H1 (cell line): ENCODE measurements at regions not wholly inside any gene's neighbourhood (a gene's known extent, or its start where the extent isn't known, plus 50 kb on each side); places are given as distances from the start of the nearest gene placed in this dataset.
"Not testable (repeated sequence)": the region's sequence is repeated elsewhere in the genome, so short reads cannot be mapped to it uniquely, and the experiment has no call there.

Source experiments
- CTCF ChIA-PET: fragments of 300-600 bp; sonication (Branson Sonifier 250); formaldehyde crosslinking; loops from one replicate; lab custom pipeline; 2021; ENCODE audit not compliant: partially characterized antibody; lab: Charles Lee
- POLR2A ChIA-PET: fragments of 300-600 bp; sonication (Branson Sonifier 250); formaldehyde crosslinking; loops from one replicate; lab custom pipeline; 2021; ENCODE audit warnings: inconsistent platforms; ENCODE audit not compliant: partially characterized antibody; lab: Charles Lee
- DNase-seq, 2 experiments: peaks; one replicate each; pipeline versions ENCODE4 v3.0.0 to v3.0.0-alpha.2; 2010 to 2022; ENCODE audit warnings: low spot score in 2 of 2, low read depth in 1 of 2, mixed read lengths in 1 of 2
- FAIRE-seq: peaks from 2 replicates; lab custom pipeline; 2011; peaks lifted over from hg19 to GRCh38; lab: Jason Lieb, UNC
- H2AFZ ChIP-seq: 2 replicates; pipeline ENCODE4 v1.8.1; 2012; ENCODE audit warnings: low read length, inconsistent platforms
- H2AK5ac ChIP-seq: 2 replicates; pipeline ENCODE4 v1.6.1; 2013; ENCODE audit warnings: low read depth, low read length
- H2BK120ac ChIP-seq: replicated peaks from 2 replicates; pipeline ENCODE3; 2013; ENCODE audit warnings: low read depth, low read length, inconsistent platforms
- H2BK12ac ChIP-seq: 2 replicates; pipeline ENCODE4 v1.6.1; 2013; ENCODE audit warnings: low read depth, low read length
- H2BK15ac ChIP-seq: 2 replicates; pipeline ENCODE4 v1.6.1; 2013; ENCODE audit warnings: low read length
- H2BK20ac ChIP-seq: 2 replicates; pipeline ENCODE4 v1.6.1; 2013; ENCODE audit warnings: low read length
- H2BK5ac ChIP-seq: 2 replicates; pipeline ENCODE4 v1.6.1; 2013; ENCODE audit warnings: low read depth, low read length
- H3K14ac ChIP-seq: 2 replicates; pipeline ENCODE4 v1.6.1; 2013; ENCODE audit warnings: inconsistent platforms; ENCODE audit not compliant: insufficient read length
- H3K18ac ChIP-seq: 2 replicates; pipeline ENCODE4 v1.6.1; 2013; ENCODE audit warnings: low read length; ENCODE audit errors: extremely low read depth
- H3K23ac ChIP-seq: 2 replicates; pipeline ENCODE4 v1.6.1; 2013; ENCODE audit warnings: inconsistent platforms; ENCODE audit not compliant: insufficient read length
- H3K23me2 ChIP-seq: 2 replicates; pipeline ENCODE4 v1.6.1; 2013; ENCODE audit warnings: low read depth, low read length
- H3K27ac ChIP-seq: 2 replicates; pipeline ENCODE4 v1.6.1; 2011; ENCODE audit warnings: low read depth, low read length, inconsistent platforms
- H3K27me3 ChIP-seq, 4 experiments: replicated peaks in 1 of 4; 1 replicate in 1 of 4; 2 replicates in 3 of 4; pipeline versions ENCODE4 v1.6.1 to v1.8.1; 2011 to 2013; ENCODE audit warnings: low read length in 3 of 4, mild to moderate bottlenecking in 3 of 4, inconsistent platforms in 2 of 4, mixed read lengths in 2 of 4, moderate library complexity in 1 of 4; ENCODE audit not compliant: control insufficient read depth in 3 of 4, insufficient read depth in 3 of 4; ENCODE audit errors: extremely low read depth in 1 of 4
- H3K36me3 ChIP-seq, 4 experiments: 2 replicates each; pipeline versions ENCODE4 v1.6.1 to v1.8.1; 2011 to 2013; ENCODE audit warnings: mild to moderate bottlenecking in 4 of 4, low read length in 3 of 4, moderate library complexity in 2 of 4, control low read depth in 1 of 4, inconsistent platforms in 1 of 4; ENCODE audit not compliant: insufficient read depth in 4 of 4, control insufficient read depth in 2 of 4
- H3K4ac ChIP-seq: replicated peaks from 2 replicates; pipeline ENCODE3; 2013; ENCODE audit warnings: low read length, low read depth, mixed read lengths, inconsistent platforms; ENCODE audit not compliant: insufficient read length
- H3K4me1 ChIP-seq, 4 experiments: replicated peaks in 1 of 4; 1 replicate in 1 of 4; 2 replicates in 3 of 4; pipeline versions ENCODE4 v1.6.1 to v1.8.1; 2011 to 2013; ENCODE audit warnings: low read length in 3 of 4, inconsistent platforms in 2 of 4, mixed read lengths in 1 of 4; ENCODE audit not compliant: insufficient read depth in 4 of 4, control insufficient read depth in 3 of 4
- H3K4me2 ChIP-seq, 2 experiments: 2 replicates each; pipeline versions ENCODE4 v1.6.1 to v1.8.1; 2011 to 2013; ENCODE audit warnings: low read depth in 2 of 2, low read length in 2 of 2, control low read depth in 1 of 2, inconsistent platforms in 1 of 2, mild to moderate bottlenecking in 1 of 2; ENCODE audit not compliant: insufficient read depth in 1 of 2
- H3K4me3 ChIP-seq, 4 experiments: fragments of 200-600, 300-600 bp in 1 of 4; sonication (generic), shearing (Covaris generic), sonication (Bioruptor Twin) in 1 of 4; 2 replicates each; pipeline versions ENCODE4 v1.5.1 to v1.8.1; 2011 to 2016; ENCODE audit warnings: low read length in 4 of 4, low read depth in 3 of 4, control low read depth in 2 of 4, inconsistent platforms in 2 of 4, mild to moderate bottlenecking in 2 of 4, mixed read lengths in 1 of 4, moderate library complexity in 1 of 4; ENCODE audit not compliant: insufficient read depth in 2 of 4; ENCODE audit errors: extremely low read depth in 1 of 4
- H3K56ac ChIP-seq: replicated peaks from 2 replicates; pipeline ENCODE3; 2013; ENCODE audit warnings: low read depth, mild to moderate bottlenecking, mixed read lengths, low read length, inconsistent platforms; ENCODE audit not compliant: insufficient read length
- H3K79me1 ChIP-seq: 2 replicates; pipeline ENCODE4 v1.6.1; 2013; ENCODE audit warnings: low read depth, low read length, control low read depth
- H3K79me2 ChIP-seq, 2 experiments: 2 replicates each; pipeline versions ENCODE4 v1.6.1 to v1.8.1; 2012 to 2013; ENCODE audit warnings: low read length in 2 of 2, mild to moderate bottlenecking in 2 of 2, inconsistent platforms in 1 of 2; ENCODE audit not compliant: insufficient read depth in 2 of 2, control insufficient read depth in 1 of 2
- H3K9ac ChIP-seq, 4 experiments: replicated peaks in 1 of 4; 1 replicate in 1 of 4; 2 replicates in 3 of 4; pipeline versions ENCODE4 v1.6.1 to v1.8.1; 2011 to 2013; ENCODE audit warnings: low read depth in 3 of 4, low read length in 3 of 4, control low read depth in 2 of 4, mild to moderate bottlenecking in 2 of 4, moderate library complexity in 2 of 4, inconsistent platforms in 1 of 4; ENCODE audit errors: extremely low read depth in 1 of 4
- H3K9me3 ChIP-seq, 2 experiments: 2 replicates each; pipeline versions ENCODE4 v1.6.1 to v1.8.1; 2012 to 2013; ENCODE audit warnings: mild to moderate bottlenecking in 2 of 2, moderate library complexity in 2 of 2, control low read depth in 1 of 2, inconsistent platforms in 1 of 2, low read depth in 1 of 2, low read length in 1 of 2, mixed read lengths in 1 of 2; ENCODE audit not compliant: insufficient read depth in 2 of 2
- H4K20me1 ChIP-seq, 2 experiments: replicated peaks in 1 of 2; 2 replicates each; pipeline versions ENCODE3 to v1.8.1; 2011 to 2013; ENCODE audit warnings: inconsistent platforms in 2 of 2, low read length in 2 of 2, mild to moderate bottlenecking in 1 of 2; ENCODE audit not compliant: insufficient read depth in 2 of 2, control insufficient read depth in 1 of 2
- H4K5ac ChIP-seq: 2 replicates; pipeline ENCODE4 v1.6.1; 2013; ENCODE audit warnings: low read length, low read depth, mixed read lengths, inconsistent platforms; ENCODE audit not compliant: insufficient read length
- H4K8ac ChIP-seq: 2 replicates; pipeline ENCODE4 v1.8.0; 2013; ENCODE audit warnings: mild to moderate bottlenecking, moderate library complexity, low read length, inconsistent platforms; ENCODE audit not compliant: insufficient read depth; ENCODE audit errors: extremely low read depth
- H4K91ac ChIP-seq: replicated peaks from 2 replicates; pipeline ENCODE3; 2013; ENCODE audit warnings: low read length, mixed read lengths, inconsistent platforms; ENCODE audit not compliant: insufficient read length
- WGBS, 2 experiments: shearing (Covaris generic) in 1 of 2; methylation state at CpG; one replicate each; pipeline versions ENCODE4 v1.1.6 to v1.1.7; 2013 to 2015; ENCODE audit warnings: low lambda C conversion rate in 2 of 2, mixed read lengths in 2 of 2, inconsistent platforms in 1 of 2, low coverage in 1 of 2, missing lambda C conversion rate in 1 of 2; ENCODE audit not compliant: insufficient replicate concordance in 2 of 2, insufficient coverage in 1 of 2, insufficient read length in 1 of 2; ENCODE audit errors: extremely low coverage in 1 of 2, missing lambda C conversion rate in 1 of 2; 5-methylcytosine and 5-hydroxymethylcytosine counted together

- H3K23me2 ChIP-seq, H3K4me1 ChIP-seq, CTCF ChIA-PET, H4K91ac ChIP-seq, H3K4me3 ChIP-seq, H2AFZ ChIP-seq, H3K14ac ChIP-seq, POLR2A ChIA-PET, H2BK20ac ChIP-seq, H2BK5ac ChIP-seq, H3K56ac ChIP-seq, H3K23ac ChIP-seq, H4K20me1 ChIP-seq, H2BK15ac ChIP-seq, H3K4me2 ChIP-seq, H2BK120ac ChIP-seq, H3K79me2 ChIP-seq, H3K36me3 ChIP-seq, H3K9me3 ChIP-seq, FAIRE-seq, H2AK5ac ChIP-seq, H3K27ac ChIP-seq, DNase-seq, H4K8ac ChIP-seq, H3K18ac ChIP-seq, H3K9ac ChIP-seq, H3K4ac ChIP-seq, H2BK12ac ChIP-seq, H4K5ac ChIP-seq, H3K79me1 ChIP-seq, H3K27me3 ChIP-seq: not testable (repeated sequence)
- 96% methylated on average over 5 of the region's 7 CpGs; no CpG with 5 or more reads in 1 of the 2 experiments for WGBS, 2 experiments
These were observed 242.2 kb downstream of the ACTR3 start for GRCh38 chr2:114132050-114132449.
